OCI-LY7 (cell line): ENCODE measurements at regions not wholly inside any gene's neighbourhood (a gene's known extent, or its start where the extent isn't known, plus 50 kb on each side); places are given as distances from the start of the nearest gene placed in this dataset.

Source experiments
- BruUV-seq: library from RNA; stranded (reverse); fragments of 400-500 nt; replicated peaks from 2 replicates; lab custom pipeline; 2021; lab: Mats Ljungman, UMichigan
- CTCF ChIA-PET: fragments of 300-600 bp; sonication (Branson Sonifier 250); formaldehyde crosslinking; loops from one replicate; lab custom pipeline; 2022; ENCODE audit warnings: antibody characterized with exemption; ENCODE audit not compliant: unreplicated experiment; lab: Charles Lee
- POLR2A ChIA-PET: fragments of 300-600 bp; sonication (Branson Sonifier 250); formaldehyde crosslinking; loops from one replicate; lab custom pipeline; 2022; ENCODE audit warnings: antibody characterized with exemption; lab: Charles Lee
- DNase-seq: peaks from one replicate; pipeline ENCODE4 v3.0.0-alpha.2; 2015; ENCODE audit warnings: low spot score
- H2AFZ ChIP-seq: fragments of 200-600 bp; sonication (generic), shearing (Covaris generic); 2 replicates; pipeline ENCODE4 v1.6.1; 2014; ENCODE audit warnings: mild to moderate bottlenecking, antibody characterized with exemption, low read length, moderate library complexity
- H3K27ac ChIP-seq: fragments of 200-600 bp; sonication (generic); 2 replicates; pipeline ENCODE4 v1.5.1; 2014; ENCODE audit warnings: mixed run types, low read depth, mild to moderate bottlenecking, moderate library complexity, low read length, inconsistent platforms; ENCODE audit not compliant: poor library complexity, severe bottlenecking
- H3K36me3 ChIP-seq: fragments of 200-600 bp; sonication (generic); 2 replicates; pipeline ENCODE4 v1.6.1; 2014; ENCODE audit warnings: mild to moderate bottlenecking, antibody characterized with exemption, low read length, moderate library complexity, mixed read lengths; ENCODE audit not compliant: insufficient read depth
- H3K4me1 ChIP-seq: fragments of 200-600 bp; sonication (generic); 2 replicates; pipeline ENCODE4 v1.5.1; 2014; ENCODE audit warnings: mild to moderate bottlenecking, low read length; ENCODE audit not compliant: insufficient read depth, poor library complexity, severe bottlenecking
- H3K4me2 ChIP-seq: fragments of 200-600 bp; sonication (generic); 2 replicates; pipeline ENCODE4 v1.6.1; 2014; ENCODE audit warnings: mild to moderate bottlenecking, low read length
- H3K4me3 ChIP-seq: fragments of 200-600 bp; sonication (generic); 2 replicates; pipeline ENCODE4 v1.5.1; 2014; ENCODE audit warnings: mild to moderate bottlenecking, low read depth, low read length; ENCODE audit not compliant: poor library complexity, severe bottlenecking
- H3K79me2 ChIP-seq: fragments of 200-600 bp; sonication (generic); 2 replicates; pipeline ENCODE4 v1.6.1; 2016; ENCODE audit warnings: low read depth, mild to moderate bottlenecking, low read length, moderate library complexity, mixed read lengths; ENCODE audit not compliant: insufficient read depth
- H3K9me2 ChIP-seq: fragments of 200-600 bp; sonication (generic); 2 replicates; pipeline ENCODE4 v1.6.1; 2016; ENCODE audit warnings: mild to moderate bottlenecking, low read length, mixed read lengths; ENCODE audit not compliant: insufficient read depth
- H3K9me3 ChIP-seq: fragments of 200-600 bp; sonication (generic); 2 replicates; pipeline ENCODE4 v1.6.1; 2014; ENCODE audit warnings: mild to moderate bottlenecking, mixed run types, low read length, mixed read lengths
- H4K20me1 ChIP-seq: fragments of 200-600 bp; sonication (generic); 2 replicates; pipeline ENCODE4 v1.6.1; 2014; ENCODE audit warnings: mild to moderate bottlenecking, antibody characterized with exemption, low read length, moderate library complexity, mixed read lengths; ENCODE audit not compliant: insufficient read depth
- EZH2phosphoT487 ChIP-seq: fragments of 200-600 bp; sonication (generic); IDR thresholded peaks from 2 replicates; pipeline ENCODE4 v1.6.1; 2018; ENCODE audit warnings: low read depth, borderline replicate concordance, mild to moderate bottlenecking, mixed run types, antibody characterized with exemption, low read length, moderate library complexity, mixed read lengths
- intact Hi-C: fragments of 100-400 bp; cut with micrococcal nuclease; formaldehyde crosslinking; loops from one replicate; pipeline ENCODE4 v1.10.0; 2022; ENCODE audit not compliant: unreplicated experiment
- TF ChIP-seq, protein P1 (sequence below): fragments of 200-600 bp; sonication (generic); conservative IDR thresholded peaks from 2 replicates; pipeline ENCODE4 v1.5.1; 2014; ENCODE audit warnings: mild to moderate bottlenecking, antibody characterized with exemption, low read length, moderate library complexity, mixed read lengths

DNA sequence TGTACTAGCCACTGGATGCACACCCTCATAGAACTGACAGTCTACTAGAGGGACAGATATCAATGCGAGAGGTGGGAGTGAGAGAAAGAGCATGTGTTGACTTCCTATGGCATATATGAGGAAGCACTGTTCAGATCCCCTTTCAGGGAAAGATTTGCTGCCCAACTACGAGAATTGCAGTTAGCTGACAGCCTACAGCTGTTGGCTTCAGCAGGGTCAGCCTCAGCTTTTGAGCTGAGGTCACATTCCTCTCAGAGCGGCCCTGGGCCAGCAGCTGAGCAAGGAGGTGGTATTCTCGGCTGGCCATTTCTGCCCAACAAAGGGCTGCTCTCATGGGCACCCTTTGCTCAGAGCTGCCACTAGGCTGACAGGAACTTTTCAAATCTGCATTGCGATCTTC, 580.2 kb downstream of the MID1IP1 start:
- intact Hi-C loops, result no loop called here
- Histone ChIP-seq H3K27ac (no peak overlapping the region), H2AFZ (no peak overlapping the region), H3K9me2 (no peaks in the 10 kb centered on the region), H3K4me1 (no peaks in the 10 kb centered on the region), H3K4me3 (no peak overlapping the region), H3K9me3 (no peaks in the 10 kb centered on the region), H3K79me2 (no peaks in the 10 kb centered on the region), H3K36me3 (no peaks in the 10 kb centered on the region), H4K20me1 (no peaks in the 10 kb centered on the region), H3K4me2 (no peak overlapping the region)
- ChIA-PET POLR2A (no interaction called here), CTCF (no interaction called here)
- TF ChIP-seq, protein P1, sequence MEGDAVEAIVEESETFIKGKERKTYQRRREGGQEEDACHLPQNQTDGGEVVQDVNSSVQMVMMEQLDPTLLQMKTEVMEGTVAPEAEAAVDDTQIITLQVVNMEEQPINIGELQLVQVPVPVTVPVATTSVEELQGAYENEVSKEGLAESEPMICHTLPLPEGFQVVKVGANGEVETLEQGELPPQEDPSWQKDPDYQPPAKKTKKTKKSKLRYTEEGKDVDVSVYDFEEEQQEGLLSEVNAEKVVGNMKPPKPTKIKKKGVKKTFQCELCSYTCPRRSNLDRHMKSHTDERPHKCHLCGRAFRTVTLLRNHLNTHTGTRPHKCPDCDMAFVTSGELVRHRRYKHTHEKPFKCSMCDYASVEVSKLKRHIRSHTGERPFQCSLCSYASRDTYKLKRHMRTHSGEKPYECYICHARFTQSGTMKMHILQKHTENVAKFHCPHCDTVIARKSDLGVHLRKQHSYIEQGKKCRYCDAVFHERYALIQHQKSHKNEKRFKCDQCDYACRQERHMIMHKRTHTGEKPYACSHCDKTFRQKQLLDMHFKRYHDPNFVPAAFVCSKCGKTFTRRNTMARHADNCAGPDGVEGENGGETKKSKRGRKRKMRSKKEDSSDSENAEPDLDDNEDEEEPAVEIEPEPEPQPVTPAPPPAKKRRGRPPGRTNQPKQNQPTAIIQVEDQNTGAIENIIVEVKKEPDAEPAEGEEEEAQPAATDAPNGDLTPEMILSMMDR, result no peak
- BruUV-seq, result no TSS peak
- no peak for DNase-seq

DNA sequence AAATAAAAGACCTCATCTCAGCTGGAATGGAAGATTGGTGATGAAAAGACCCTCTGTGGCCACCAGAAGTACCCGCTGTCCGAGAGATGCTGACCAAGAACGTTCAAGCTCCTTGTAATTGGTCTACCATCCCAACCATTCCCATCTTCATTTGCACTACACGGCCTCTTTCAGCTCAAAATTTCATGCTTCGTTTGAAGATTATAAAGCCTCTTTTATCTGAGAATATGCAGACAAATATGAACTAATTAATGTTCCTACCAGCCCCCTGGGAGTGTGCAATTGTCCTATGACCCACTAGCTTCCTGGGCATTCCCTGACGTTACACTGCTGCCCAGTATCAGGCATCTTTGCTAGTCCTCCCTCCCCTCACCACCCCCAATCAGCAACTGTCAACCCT, 583.7 kb downstream of the MID1IP1 start:
- Histone ChIP-seq H4K20me1 (no peaks in the 10 kb centered on the region), H3K79me2 (no peaks in the 10 kb centered on the region), H2AFZ (no peak overlapping the region), H3K4me1 (no peaks in the 10 kb centered on the region), H3K36me3 (no peaks in the 10 kb centered on the region), H3K4me3 (no peak overlapping the region), H3K4me2 (no peak overlapping the region), H3K9me2 (no peaks in the 10 kb centered on the region), H3K27ac (no peak overlapping the region), H3K9me3 (no peaks in the 10 kb centered on the region)
- no TSS peak for BruUV-seq
- CTCF ChIA-PET, result no interaction called here
- no peak for TF ChIP-seq EZH2phosphoT487
- TF ChIP-seq, protein P1, result no peak
- no peak for DNase-seq
- POLR2A ChIA-PET, result no interaction called here
- intact Hi-C loops, result no loop called here

DNA sequence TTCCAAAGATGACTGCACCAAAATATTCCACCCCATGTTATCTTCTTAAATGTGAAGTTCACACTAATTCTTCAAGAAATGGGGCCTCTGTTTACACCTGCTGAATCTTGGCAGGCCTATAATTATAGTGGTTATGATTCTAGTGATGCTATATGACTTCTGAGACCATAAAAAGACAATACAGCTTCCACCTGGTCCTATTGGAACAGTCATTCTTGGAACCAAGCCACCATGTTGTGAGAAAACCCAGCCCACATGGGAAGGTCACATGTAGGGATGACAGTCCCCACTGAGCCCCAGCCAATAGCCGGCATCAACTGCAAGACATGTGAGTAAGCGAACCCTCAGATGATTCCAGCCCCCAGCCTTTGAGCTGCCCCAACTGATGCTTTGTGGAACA, 587.5 kb downstream of the MID1IP1 start:
- intact Hi-C loops, result no loop called here
- CTCF ChIA-PET, result no interaction called here
- POLR2A ChIA-PET, result no interaction called here
- no peak overlapping the region for H3K4me3 ChIP-seq
- no peaks in the 10 kb centered on the region for H4K20me1 ChIP-seq
- no peak overlapping the region for H3K27ac ChIP-seq
- no peaks in the 10 kb centered on the region for H3K9me3 ChIP-seq
- H2AFZ ChIP-seq, result no peak overlapping the region
- H3K4me2 ChIP-seq, result no peak overlapping the region
- no peaks in the 10 kb centered on the region for H3K79me2 ChIP-seq
- no peaks in the 10 kb centered on the region for H3K4me1 ChIP-seq
- BruUV-seq, result no TSS peak
- no peaks in the 10 kb centered on the region for H3K36me3 ChIP-seq
- TF ChIP-seq EZH2phosphoT487, result no peak
- TF ChIP-seq, protein P1, result no peak
- no peaks in the 10 kb centered on the region for H3K9me2 ChIP-seq
- DNase-seq, result no peak
